ENCODE measurements at regions not wholly inside any gene's neighbourhood (a gene's known extent, or its start where the extent isn't known, plus 50 kb on each side); places are given as distances from the start of the nearest gene placed in this dataset.
"Not testable (repeated sequence)": the region's sequence is repeated elsewhere in the genome, so short reads cannot be mapped to it uniquely, and the experiment has no call there.

- Histone ChIP-seq H3K4me1 (ENCODE audit: control insufficient read depth, insufficient read depth, low read length) (no peaks in the 10 kb centered on the region), H3K36me3 (ENCODE audit: control insufficient read depth in 2 of 2, insufficient read depth in 2 of 2, low read length in 2 of 2) (no peaks in the 10 kb centered on the region), H3K9me3 (ENCODE audit: control insufficient read depth in 2 of 2, low read length in 2 of 2) (peaks cover 0 to 2% of the 10 kb centered on the region in 2 donors), H3K27me3 (ENCODE audit: control insufficient read depth in 1 of 2, insufficient read depth in 2 of 2, low read length in 2 of 2) (peaks cover 0 to 3% of the 10 kb centered on the region in 2 donors), H3K9ac (ENCODE audit: low read length in 2 of 2) (no peak overlapping the region), H3K4me3 (ENCODE audit: low read length in 2 of 2) (no peak overlapping the region), H3K27ac (ENCODE audit: low read length) (no peak overlapping the region)
Observed at GRCh38 chr2:234802071-234802844, 149.6 kb upstream of the SH3BP4 start.

GRCh38 chr2:234797566-234798250, 154.1 kb upstream of the SH3BP4 start:
- H3K36me3 ChIP-seq (ENCODE audit: control insufficient read depth in 2 of 2, insufficient read depth in 2 of 2, low read length in 2 of 2): no peaks in the 10 kb centered on the region
- no peak overlapping the region for H3K4me3 ChIP-seq (ENCODE audit: low read length in 2 of 2)
- no peak overlapping the region for H3K9ac ChIP-seq (ENCODE audit: low read length in 2 of 2)
- no peaks in the 10 kb centered on the region for H3K9me3 ChIP-seq (ENCODE audit: control insufficient read depth in 2 of 2, low read length in 2 of 2)
- no peaks in the 10 kb centered on the region for H3K4me1 ChIP-seq (ENCODE audit: control insufficient read depth, insufficient read depth, low read length)
- H3K27me3 ChIP-seq (ENCODE audit: control insufficient read depth in 1 of 2, insufficient read depth in 2 of 2, low read length in 2 of 2): peaks cover 0 to 5% of the 10 kb centered on the region in 2 donors
- no peak overlapping the region for H3K27ac ChIP-seq (ENCODE audit: low read length)

GRCh38 chr2:234796045-234796591, 155.7 kb upstream of the SH3BP4 start:
- H3K27ac ChIP-seq (ENCODE audit: low read length): no peak overlapping the region

GRCh38 chr2:234795272-234795920, 156.4 kb upstream of the SH3BP4 start:
- H3K9me3 ChIP-seq (ENCODE audit: control insufficient read depth in 2 of 2, low read length in 2 of 2): no peaks in the 10 kb centered on the region
- no peaks in the 10 kb centered on the region for H3K36me3 ChIP-seq (ENCODE audit: control insufficient read depth in 2 of 2, insufficient read depth in 2 of 2, low read length in 2 of 2)
- H3K27ac ChIP-seq (ENCODE audit: low read length): no peak overlapping the region
- no peak overlapping the region for H3K4me3 ChIP-seq (ENCODE audit: low read length in 2 of 2)
- no peak overlapping the region for H3K9ac ChIP-seq (ENCODE audit: low read length in 2 of 2)
- H3K27me3 ChIP-seq (ENCODE audit: control insufficient read depth in 1 of 2, insufficient read depth in 2 of 2, low read length in 2 of 2): peaks cover 0 to 5% of the 10 kb centered on the region in 2 donors
- no peaks in the 10 kb centered on the region for H3K4me1 ChIP-seq (ENCODE audit: control insufficient read depth, insufficient read depth, low read length)

More at GRCh38 chr2:234796045-234796591, 155.7 kb upstream of the SH3BP4 start:
- Histone ChIP-seq H3K4me3 (ENCODE audit: low read length in 2 of 2) (no peak overlapping the region), H3K36me3 (ENCODE audit: control insufficient read depth in 2 of 2, insufficient read depth in 2 of 2, low read length in 2 of 2) (no peaks in the 10 kb centered on the region), H3K9me3 (ENCODE audit: control insufficient read depth in 2 of 2, low read length in 2 of 2) (no peaks in the 10 kb centered on the region), H3K4me1 (ENCODE audit: control insufficient read depth, insufficient read depth, low read length) (no peaks in the 10 kb centered on the region), H3K9ac (ENCODE audit: low read length in 2 of 2) (no peak overlapping the region), H3K27me3 (ENCODE audit: control insufficient read depth in 1 of 2, insufficient read depth in 2 of 2, low read length in 2 of 2) (peaks cover 0 to 5% of the 10 kb centered on the region in 2 donors)

GRCh38 chr2:234794866-234795265, 157.0 kb upstream of the SH3BP4 start:
- no peaks in the 10 kb centered on the region for H3K4me1 ChIP-seq (ENCODE audit: control insufficient read depth, insufficient read depth, low read length)

GRCh38 chr2:234793212-234793785, 158.5 kb upstream of the SH3BP4 start:
- peaks cover 0 to 2% of the 10 kb centered on the region in 2 donors for H3K27me3 ChIP-seq (ENCODE audit: control insufficient read depth in 1 of 2, insufficient read depth in 2 of 2, low read length in 2 of 2)
- H3K4me3 ChIP-seq (ENCODE audit: low read length in 2 of 2): no peak overlapping the region
- H3K36me3 ChIP-seq (ENCODE audit: control insufficient read depth in 2 of 2, insufficient read depth in 2 of 2, low read length in 2 of 2): no peaks in the 10 kb centered on the region
- no peak overlapping the region for H3K9ac ChIP-seq (ENCODE audit: low read length in 2 of 2)
- H3K27ac ChIP-seq (ENCODE audit: low read length): no peak overlapping the region
- H3K4me1 ChIP-seq (ENCODE audit: control insufficient read depth, insufficient read depth, low read length): no peaks in the 10 kb centered on the region
- no peaks in the 10 kb centered on the region for H3K9me3 ChIP-seq (ENCODE audit: control insufficient read depth in 2 of 2, low read length in 2 of 2)

More at GRCh38 chr2:234794866-234795265, 157.0 kb upstream of the SH3BP4 start:
- Histone ChIP-seq H3K9ac (ENCODE audit: low read length in 2 of 2) (no peak overlapping the region), H3K36me3 (ENCODE audit: control insufficient read depth in 2 of 2, insufficient read depth in 2 of 2, low read length in 2 of 2) (no peaks in the 10 kb centered on the region), H3K4me3 (ENCODE audit: low read length in 2 of 2) (no peak overlapping the region), H3K9me3 (ENCODE audit: control insufficient read depth in 2 of 2, low read length in 2 of 2) (no peaks in the 10 kb centered on the region), H3K27ac (ENCODE audit: low read length) (no peak overlapping the region), H3K27me3 (ENCODE audit: control insufficient read depth in 1 of 2, insufficient read depth in 2 of 2, low read length in 2 of 2) (peaks cover 0 to 3% of the 10 kb centered on the region in 2 donors)

GRCh38 chr2:234792621-234793022, 159.2 kb upstream of the SH3BP4 start:
- no peak overlapping the region for H3K4me3 ChIP-seq (ENCODE audit: low read length in 2 of 2)
- no peaks in the 10 kb centered on the region for H3K9me3 ChIP-seq (ENCODE audit: control insufficient read depth in 2 of 2, low read length in 2 of 2)
- no peaks in the 10 kb centered on the region for H3K36me3 ChIP-seq (ENCODE audit: control insufficient read depth in 2 of 2, insufficient read depth in 2 of 2, low read length in 2 of 2)
- H3K27me3 ChIP-seq (ENCODE audit: control insufficient read depth in 1 of 2, insufficient read depth in 2 of 2, low read length in 2 of 2): peaks cover 0 to 2% of the 10 kb centered on the region in 2 donors
- H3K4me1 ChIP-seq (ENCODE audit: control insufficient read depth, insufficient read depth, low read length): no peaks in the 10 kb centered on the region
- no peak overlapping the region for H3K9ac ChIP-seq (ENCODE audit: low read length in 2 of 2)
- H3K27ac ChIP-seq (ENCODE audit: low read length): no peak overlapping the region

- not testable (repeated sequence) for H3K36me3 ChIP-seq (ENCODE audit: control insufficient read depth in 2 of 2, insufficient read depth in 2 of 2, low read length in 2 of 2); H3K9me3 ChIP-seq (ENCODE audit: control insufficient read depth in 2 of 2, low read length in 2 of 2); H3K4me3 ChIP-seq (ENCODE audit: low read length in 2 of 2); H3K27ac ChIP-seq (ENCODE audit: low read length); H3K9ac ChIP-seq (ENCODE audit: low read length in 2 of 2); H3K4me1 ChIP-seq (ENCODE audit: control insufficient read depth, insufficient read depth, low read length); H3K27me3 ChIP-seq (ENCODE audit: control insufficient read depth in 1 of 2, insufficient read depth in 2 of 2, low read length in 2 of 2)
Observed at GRCh38 chr2:234792096-234792495, 159.7 kb upstream of the SH3BP4 start.

GRCh38 chr2:234790380-234790779, 161.4 kb upstream of the SH3BP4 start:
- Histone ChIP-seq H3K4me3 (ENCODE audit: low read length in 2 of 2) (no peak overlapping the region), H3K9me3 (ENCODE audit: control insufficient read depth in 2 of 2, low read length in 2 of 2) (no peaks in the 10 kb centered on the region), H3K36me3 (ENCODE audit: control insufficient read depth in 2 of 2, insufficient read depth in 2 of 2, low read length in 2 of 2) (no peaks in the 10 kb centered on the region), H3K9ac (ENCODE audit: low read length in 2 of 2) (no peak overlapping the region), H3K27ac (ENCODE audit: low read length) (no peak overlapping the region), H3K4me1 (ENCODE audit: control insufficient read depth, insufficient read depth, low read length) (no peaks in the 10 kb centered on the region), H3K27me3 (ENCODE audit: control insufficient read depth in 1 of 2, insufficient read depth in 2 of 2, low read length in 2 of 2) (no peaks in the 10 kb centered on the region)

GRCh38 chr2:234789556-234790325, 162.1 kb upstream of the SH3BP4 start:
- Histone ChIP-seq H3K27ac (ENCODE audit: low read length) (no peak overlapping the region), H3K9me3 (ENCODE audit: control insufficient read depth in 2 of 2, low read length in 2 of 2) (no peaks in the 10 kb centered on the region), H3K36me3 (ENCODE audit: control insufficient read depth in 2 of 2, insufficient read depth in 2 of 2, low read length in 2 of 2) (no peaks in the 10 kb centered on the region), H3K4me1 (ENCODE audit: control insufficient read depth, insufficient read depth, low read length) (no peaks in the 10 kb centered on the region), H3K4me3 (ENCODE audit: low read length in 2 of 2) (no peak overlapping the region), H3K9ac (ENCODE audit: low read length in 2 of 2) (no peak overlapping the region), H3K27me3 (ENCODE audit: control insufficient read depth in 1 of 2, insufficient read depth in 2 of 2, low read length in 2 of 2) (no peaks in the 10 kb centered on the region)

Data from stomach smooth muscle (tissue), 2 donors.